HG03280 (cell line): ENCODE measurements at regions not wholly inside any gene's neighbourhood (a gene's known extent, or its start where the extent isn't known, plus 50 kb on each side); places are given as distances from the start of the nearest gene placed in this dataset.
"Not testable (repeated sequence)": the region's sequence is repeated elsewhere in the genome, so short reads cannot be mapped to it uniquely, and the experiment has no call there.

ENCODE experiments used
- ATAC-seq: cut with Tn5 transposase; IDR thresholded peaks from one replicate; pipeline ENCODE4 v1.9.1; 2021; ENCODE audit warnings: mild to moderate bottlenecking, moderate library complexity; ENCODE audit not compliant: unreplicated experiment

GRCh38 chr6:27854421-27854820 lies 57.8 kb downstream of the OR2B2 start:
- ATAC-seq = no peak

GRCh38 chr6:27851440-27851839 lies 60.8 kb downstream of the OR2B2 start:
- ATAC-seq = no peak

- ATAC-seq = not testable (repeated sequence)
Measured at GRCh38 chr6:27849001-27849400, 63.2 kb downstream of the OR2B2 start.

GRCh38 chr6:27847706-27848105 lies 64.5 kb downstream of the OR2B2 start:
- no peak for ATAC-seq

- no peak for ATAC-seq
Measured at GRCh38 chr6:27840572-27840971, 71.6 kb downstream of the OR2B2 start.

GRCh38 chr6:27839626-27840475 lies 72.3 kb downstream of the OR2B2 start:
- ATAC-seq = no peak

- ATAC-seq = no peak
Measured at GRCh38 chr6:27838945-27839625, 73.1 kb downstream of the OR2B2 start.

- ATAC-seq = peak; percentile 79
Measured at GRCh38 chr6:27838058-27838944, 73.9 kb downstream of the OR2B2 start.

- ATAC-seq = no peak
Measured at GRCh38 chr6:27837625-27838057, 74.6 kb downstream of the OR2B2 start.

GRCh38 chr6:27836783-27837624 lies 75.2 kb downstream of the OR2B2 start:
- ATAC-seq = peak; percentile 30

- no peak for ATAC-seq
Measured at GRCh38 chr6:27836141-27836782, 75.9 kb downstream of the OR2B2 start.

GRCh38 chr6:27834879-27835549 lies 77.2 kb downstream of the OR2B2 start:
- ATAC-seq = no peak

- ATAC-seq = no peak
Measured at GRCh38 chr6:27834384-27834783, 77.8 kb downstream of the OR2B2 start.

GRCh38 chr6:27831434-27832081 lies 80.6 kb downstream of the OR2B2 start:
- peak; percentile 86 for ATAC-seq

GRCh38 chr6:27830600-27831433 lies 81.4 kb downstream of the OR2B2 start:
- peak; percentile 70 for ATAC-seq

- ATAC-seq = no peak
Measured at GRCh38 chr6:27830212-27830599, 82.0 kb downstream of the OR2B2 start.

- no peak for ATAC-seq
Measured at GRCh38 chr6:27829453-27830211, 82.6 kb downstream of the OR2B2 start.
